Neural cell (in vitro differentiated cells): ENCODE measurements at regions not wholly inside any gene's neighbourhood (a gene's known extent, or its start where the extent isn't known, plus 50 kb on each side); places are given as distances from the start of the nearest gene placed in this dataset.
"Not testable (repeated sequence)": the region's sequence is repeated elsewhere in the genome, so short reads cannot be mapped to it uniquely, and the experiment has no call there.

ENCODE experiments used
- EZH2 ChIP-seq: fragments of 200-600, 300-800 bp; shearing (Covaris generic), sonication (generic); IDR thresholded peaks from 2 replicates; pipeline ENCODE4 v1.6.1; 2014; ENCODE audit warnings: antibody characterized with exemption, low read length, borderline replicate concordance, mild to moderate bottlenecking; ENCODE audit not compliant: insufficient read depth, poor library complexity, severe bottlenecking
- POLR2AphosphoS5 ChIP-seq: IDR thresholded peaks from 2 replicates; pipeline ENCODE4 v1.6.1; 2012
- TAF1 ChIP-seq: IDR thresholded peaks from 2 replicates; pipeline ENCODE4 v1.6.1; 2012; ENCODE audit warnings: low read depth
- TF ChIP-seq, protein P1 (sequence below): fragments of 450-650 bp; IDR thresholded peaks from 2 replicates; pipeline ENCODE4 v1.5.1; 2014; ENCODE audit warnings: antibody characterized with exemption, mild to moderate bottlenecking, moderate library complexity; ENCODE audit not compliant: poor library complexity, severe bottlenecking
- TF ChIP-seq, protein P2 (sequence below): IDR thresholded peaks from 2 replicates; pipeline ENCODE4 v1.6.1; 2012; ENCODE audit warnings: borderline replicate concordance

- not testable (repeated sequence) for TF ChIP-seq EZH2, TAF1, POLR2AphosphoS5
- TF ChIP-seq, protein P1, sequence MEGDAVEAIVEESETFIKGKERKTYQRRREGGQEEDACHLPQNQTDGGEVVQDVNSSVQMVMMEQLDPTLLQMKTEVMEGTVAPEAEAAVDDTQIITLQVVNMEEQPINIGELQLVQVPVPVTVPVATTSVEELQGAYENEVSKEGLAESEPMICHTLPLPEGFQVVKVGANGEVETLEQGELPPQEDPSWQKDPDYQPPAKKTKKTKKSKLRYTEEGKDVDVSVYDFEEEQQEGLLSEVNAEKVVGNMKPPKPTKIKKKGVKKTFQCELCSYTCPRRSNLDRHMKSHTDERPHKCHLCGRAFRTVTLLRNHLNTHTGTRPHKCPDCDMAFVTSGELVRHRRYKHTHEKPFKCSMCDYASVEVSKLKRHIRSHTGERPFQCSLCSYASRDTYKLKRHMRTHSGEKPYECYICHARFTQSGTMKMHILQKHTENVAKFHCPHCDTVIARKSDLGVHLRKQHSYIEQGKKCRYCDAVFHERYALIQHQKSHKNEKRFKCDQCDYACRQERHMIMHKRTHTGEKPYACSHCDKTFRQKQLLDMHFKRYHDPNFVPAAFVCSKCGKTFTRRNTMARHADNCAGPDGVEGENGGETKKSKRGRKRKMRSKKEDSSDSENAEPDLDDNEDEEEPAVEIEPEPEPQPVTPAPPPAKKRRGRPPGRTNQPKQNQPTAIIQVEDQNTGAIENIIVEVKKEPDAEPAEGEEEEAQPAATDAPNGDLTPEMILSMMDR = not testable (repeated sequence)
- TF ChIP-seq, protein P2, sequence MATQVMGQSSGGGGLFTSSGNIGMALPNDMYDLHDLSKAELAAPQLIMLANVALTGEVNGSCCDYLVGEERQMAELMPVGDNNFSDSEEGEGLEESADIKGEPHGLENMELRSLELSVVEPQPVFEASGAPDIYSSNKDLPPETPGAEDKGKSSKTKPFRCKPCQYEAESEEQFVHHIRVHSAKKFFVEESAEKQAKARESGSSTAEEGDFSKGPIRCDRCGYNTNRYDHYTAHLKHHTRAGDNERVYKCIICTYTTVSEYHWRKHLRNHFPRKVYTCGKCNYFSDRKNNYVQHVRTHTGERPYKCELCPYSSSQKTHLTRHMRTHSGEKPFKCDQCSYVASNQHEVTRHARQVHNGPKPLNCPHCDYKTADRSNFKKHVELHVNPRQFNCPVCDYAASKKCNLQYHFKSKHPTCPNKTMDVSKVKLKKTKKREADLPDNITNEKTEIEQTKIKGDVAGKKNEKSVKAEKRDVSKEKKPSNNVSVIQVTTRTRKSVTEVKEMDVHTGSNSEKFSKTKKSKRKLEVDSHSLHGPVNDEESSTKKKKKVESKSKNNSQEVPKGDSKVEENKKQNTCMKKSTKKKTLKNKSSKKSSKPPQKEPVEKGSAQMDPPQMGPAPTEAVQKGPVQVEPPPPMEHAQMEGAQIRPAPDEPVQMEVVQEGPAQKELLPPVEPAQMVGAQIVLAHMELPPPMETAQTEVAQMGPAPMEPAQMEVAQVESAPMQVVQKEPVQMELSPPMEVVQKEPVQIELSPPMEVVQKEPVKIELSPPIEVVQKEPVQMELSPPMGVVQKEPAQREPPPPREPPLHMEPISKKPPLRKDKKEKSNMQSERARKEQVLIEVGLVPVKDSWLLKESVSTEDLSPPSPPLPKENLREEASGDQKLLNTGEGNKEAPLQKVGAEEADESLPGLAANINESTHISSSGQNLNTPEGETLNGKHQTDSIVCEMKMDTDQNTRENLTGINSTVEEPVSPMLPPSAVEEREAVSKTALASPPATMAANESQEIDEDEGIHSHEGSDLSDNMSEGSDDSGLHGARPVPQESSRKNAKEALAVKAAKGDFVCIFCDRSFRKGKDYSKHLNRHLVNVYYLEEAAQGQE = not testable (repeated sequence)
These were observed 140.1 kb downstream of the PLPPR4 start for GRCh38 chr1:99404399-99404798.
